Upper lobe of right lung (tissue), 1 donor: ENCODE measurements at regions not wholly inside any gene's neighbourhood (a gene's known extent, or its start where the extent isn't known, plus 50 kb on each side); places are given as distances from the start of the nearest gene placed in this dataset.
A peak's percentile ranks its signal among the peaks of the same experiment; 100 is the strongest.

Source experiments
- ATAC-seq: fragments of 200-7000 bp; cut with Tn5 transposase; one replicate; pipeline ENCODE4 v1.9.1; 2020; ENCODE audit warnings: mild to moderate bottlenecking, moderate library complexity
- DNase-seq: peaks from one replicate; pipeline ENCODE4 v3.0.0-alpha.2; 2020
- H3K27ac ChIP-seq: fragments of 200-600 bp; one replicate; pipeline ENCODE4 v1.8.0; 2022
- H3K27me3 ChIP-seq: fragments of 200-600 bp; one replicate; pipeline ENCODE4 v1.8.0; 2022; ENCODE audit warnings: mild to moderate bottlenecking
- H3K36me3 ChIP-seq: fragments of 200-600 bp; one replicate; pipeline ENCODE4 v1.8.0; 2022
- H3K4me1 ChIP-seq: fragments of 200-600 bp; one replicate; pipeline ENCODE4 v1.8.0; 2022
- H3K4me3 ChIP-seq: fragments of 200-600 bp; one replicate; pipeline ENCODE4 v1.8.0; 2022; ENCODE audit warnings: mild to moderate bottlenecking
- H3K9me3 ChIP-seq: fragments of 200-600 bp; one replicate; pipeline ENCODE4 v1.8.0; 2022
- CTCF ChIP-seq: fragments of 200-600 bp; IDR thresholded peaks from one replicate; pipeline ENCODE4 v1.8.0; 2022; ENCODE audit warnings: antibody characterized with exemption
- intact Hi-C: fragments of 100-400 bp; cut with DNase I; formaldehyde crosslinking; loops from one replicate; pipeline ENCODE4 v1.11.0; 2022
- donor health status: DM: no; HTN: yes; CAD: no; lungs with severe emphysema.

GRCh38 chr9:82546136-82546535 is 516.8 kb downstream of the RASEF start:
- no peaks in the 10 kb centered on the region for H3K4me1 ChIP-seq
- no peak for TF ChIP-seq CTCF
- H3K9me3 ChIP-seq = no peaks in the 10 kb centered on the region
- intact Hi-C loops = no loop called here
- H3K27me3 ChIP-seq = no peaks in the 10 kb centered on the region
- H3K36me3 ChIP-seq = no peaks in the 10 kb centered on the region
- H3K27ac ChIP-seq = no peak overlapping the region
- ATAC-seq (no peak), DNase-seq (no peak)
- H3K4me3 ChIP-seq = no peak overlapping the region

- no peak for TF ChIP-seq CTCF
- H3K4me3 ChIP-seq = no peak overlapping the region
- intact Hi-C loops = no loop called here
- no peaks in the 10 kb centered on the region for H3K36me3 ChIP-seq
- no peak overlapping the region for H3K27ac ChIP-seq
- H3K9me3 ChIP-seq = no peaks in the 10 kb centered on the region
- DNase-seq (no peak), ATAC-seq (no peak)
- no peaks in the 10 kb centered on the region for H3K27me3 ChIP-seq
- H3K4me1 ChIP-seq = no peaks in the 10 kb centered on the region
Measured at GRCh38 chr9:82547995-82548394, 514.9 kb downstream of the RASEF start.

- H3K9me3 ChIP-seq = no peaks in the 10 kb centered on the region
- no peak for DNase-seq
- intact Hi-C loops = no loop called here
- no peak for TF ChIP-seq CTCF
- ATAC-seq = peak; percentile 45
- no peak overlapping the region for H3K4me3 ChIP-seq
- H3K27me3 ChIP-seq = no peaks in the 10 kb centered on the region
- no peak overlapping the region for H3K27ac ChIP-seq
- no peaks in the 10 kb centered on the region for H3K36me3 ChIP-seq
- no peaks in the 10 kb centered on the region for H3K4me1 ChIP-seq
Measured at GRCh38 chr9:82549174-82549821, 513.6 kb downstream of the RASEF start.

GRCh38 chr9:82552784-82553183 is 510.2 kb downstream of the RASEF start:
- ATAC-seq (no peak), DNase-seq (no peak)
- Histone ChIP-seq H3K4me1 (no peaks in the 10 kb centered on the region), H3K27ac (no peak overlapping the region), H3K4me3 (no peak overlapping the region), H3K27me3 (no peaks in the 10 kb centered on the region), H3K9me3 (no peaks in the 10 kb centered on the region), H3K36me3 (no peaks in the 10 kb centered on the region)
- no peak for TF ChIP-seq CTCF
- intact Hi-C loops = no loop called here

- H3K4me3 ChIP-seq = no peak overlapping the region
- ATAC-seq = no peak
- no peak for DNase-seq
- H3K4me1 ChIP-seq = peaks cover 2% of the 10 kb centered on the region
- no peaks in the 10 kb centered on the region for H3K9me3 ChIP-seq
- no peak overlapping the region for H3K27ac ChIP-seq
- intact Hi-C loops = no loop called here
- no peaks in the 10 kb centered on the region for H3K36me3 ChIP-seq
- H3K27me3 ChIP-seq = no peaks in the 10 kb centered on the region
- TF ChIP-seq CTCF = no peak
Measured at GRCh38 chr9:82553654-82554366, 509.1 kb downstream of the RASEF start.
